Endodermal cell (in vitro differentiated cells): ENCODE measurements at regions not wholly inside any gene's neighbourhood (a gene's known extent, or its start where the extent isn't known, plus 50 kb on each side); places are given as distances from the start of the nearest gene placed in this dataset.

Source experiments
- DNase-seq: peaks from one replicate; pipeline ENCODE4 v3.0.0-alpha.2; 2017
- H3K27ac ChIP-seq: 2 replicates; pipeline ENCODE4 v1.5.1; 2013; ENCODE audit warnings: mild to moderate bottlenecking, low read depth, low read length, moderate library complexity
- H3K27me3 ChIP-seq: 2 replicates; pipeline ENCODE4 v1.6.1; 2013; ENCODE audit warnings: mild to moderate bottlenecking, low read length, moderate library complexity; ENCODE audit not compliant: insufficient read depth, control insufficient read depth, poor library complexity, severe bottlenecking
- H3K36me3 ChIP-seq: 2 replicates; pipeline ENCODE4 v1.7.0; 2013; ENCODE audit warnings: mild to moderate bottlenecking, low read length, moderate library complexity; ENCODE audit not compliant: control insufficient read depth, insufficient read depth
- H3K4me1 ChIP-seq: one replicate; pipeline ENCODE4 v1.7.0; 2013; ENCODE audit warnings: low read length; ENCODE audit not compliant: control insufficient read depth, insufficient read depth
- H3K4me3 ChIP-seq: 2 replicates; pipeline ENCODE4 v1.5.1; 2013; ENCODE audit warnings: mild to moderate bottlenecking, low read length, moderate library complexity
- H3K9ac ChIP-seq: 2 replicates; pipeline ENCODE4 v1.6.1; 2013; ENCODE audit warnings: mild to moderate bottlenecking, low read length, moderate library complexity; ENCODE audit not compliant: poor library complexity, severe bottlenecking; ENCODE audit errors: extremely low read depth
- H3K9me3 ChIP-seq: 2 replicates; pipeline ENCODE4 v1.6.1; 2013; ENCODE audit warnings: mild to moderate bottlenecking, low read length, moderate library complexity; ENCODE audit not compliant: control insufficient read depth
- H3K27ac Mint-ChIP-seq: 2 replicates; pipeline ENCODE4 v1.8.0; 2020; ENCODE audit warnings: mixed read lengths
- H3K27me3 Mint-ChIP-seq: 2 replicates; pipeline ENCODE4 v1.8.0; 2021; ENCODE audit warnings: mild to moderate bottlenecking, mixed read lengths; ENCODE audit not compliant: insufficient read depth
- H3K36me3 Mint-ChIP-seq: 2 replicates; pipeline ENCODE4 v1.8.0; 2020; ENCODE audit warnings: low read depth, mixed read lengths
- H3K4me1 Mint-ChIP-seq: 2 replicates; pipeline ENCODE4 v1.8.0; 2020; ENCODE audit warnings: mixed read lengths
- H3K4me3 Mint-ChIP-seq: 2 replicates; pipeline ENCODE4 v1.8.0; 2020; ENCODE audit warnings: mild to moderate bottlenecking, moderate library complexity, mixed read lengths
- H3K9me3 Mint-ChIP-seq: 2 replicates; pipeline ENCODE4 v1.8.0; 2020; ENCODE audit warnings: mild to moderate bottlenecking, mixed read lengths
- WGBS, 2 experiments: methylation state at CpG; one replicate each; pipeline versions ENCODE4 v1.1.5 to v1.1.7; 2013; ENCODE audit warnings: missing lambda C conversion rate in 2 of 2, mixed read lengths in 1 of 2; ENCODE audit not compliant: insufficient coverage in 1 of 2, insufficient read length in 1 of 2; 5-methylcytosine and 5-hydroxymethylcytosine counted together
- TF ChIP-seq, protein P1 (sequence below): fragments of 200-600 bp; sonication (generic); conservative IDR thresholded peaks from 2 replicates; pipeline ENCODE4 v1.5.0; 2021; ENCODE audit warnings: antibody characterized with exemption, mild to moderate bottlenecking

- TF ChIP-seq, protein P1, sequence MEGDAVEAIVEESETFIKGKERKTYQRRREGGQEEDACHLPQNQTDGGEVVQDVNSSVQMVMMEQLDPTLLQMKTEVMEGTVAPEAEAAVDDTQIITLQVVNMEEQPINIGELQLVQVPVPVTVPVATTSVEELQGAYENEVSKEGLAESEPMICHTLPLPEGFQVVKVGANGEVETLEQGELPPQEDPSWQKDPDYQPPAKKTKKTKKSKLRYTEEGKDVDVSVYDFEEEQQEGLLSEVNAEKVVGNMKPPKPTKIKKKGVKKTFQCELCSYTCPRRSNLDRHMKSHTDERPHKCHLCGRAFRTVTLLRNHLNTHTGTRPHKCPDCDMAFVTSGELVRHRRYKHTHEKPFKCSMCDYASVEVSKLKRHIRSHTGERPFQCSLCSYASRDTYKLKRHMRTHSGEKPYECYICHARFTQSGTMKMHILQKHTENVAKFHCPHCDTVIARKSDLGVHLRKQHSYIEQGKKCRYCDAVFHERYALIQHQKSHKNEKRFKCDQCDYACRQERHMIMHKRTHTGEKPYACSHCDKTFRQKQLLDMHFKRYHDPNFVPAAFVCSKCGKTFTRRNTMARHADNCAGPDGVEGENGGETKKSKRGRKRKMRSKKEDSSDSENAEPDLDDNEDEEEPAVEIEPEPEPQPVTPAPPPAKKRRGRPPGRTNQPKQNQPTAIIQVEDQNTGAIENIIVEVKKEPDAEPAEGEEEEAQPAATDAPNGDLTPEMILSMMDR, result no peak
- Histone ChIP-seq H3K4me1 (no peaks in the 10 kb centered on the region), H3K9ac (no peak overlapping the region), H3K9me3 (peaks cover 23% of the 10 kb centered on the region), H3K4me3 (no peak overlapping the region), H3K27ac (no peak overlapping the region), H3K27me3 (no peaks in the 10 kb centered on the region), H3K36me3 (no peaks in the 10 kb centered on the region)
- 87 to 96% methylated on average over 5 of the region's 5 CpGs for WGBS, 2 experiments
- peaks cover 26% of the 10 kb centered on the region for H3K9me3 Mint-ChIP-seq
- H3K4me3 Mint-ChIP-seq, result no peak overlapping the region
- no peak for DNase-seq
- peaks cover 10% of the 10 kb centered on the region for H3K36me3 Mint-ChIP-seq
- no peak overlapping the region for H3K27ac Mint-ChIP-seq
- H3K27me3 Mint-ChIP-seq, result no peaks in the 10 kb centered on the region
- H3K4me1 Mint-ChIP-seq, result peaks cover 32% of the 10 kb centered on the region
Observed at GRCh38 chr2:5007596-5007995, 684.6 kb upstream of the SOX11 start.

GRCh38 chr2:5019324-5019723 lies 672.9 kb upstream of the SOX11 start:
- no peak overlapping the region for H3K4me3 Mint-ChIP-seq
- H3K27ac Mint-ChIP-seq, result no peak overlapping the region
- H3K27me3 Mint-ChIP-seq, result no peaks in the 10 kb centered on the region
- no peak for DNase-seq
- no peaks in the 10 kb centered on the region for H3K36me3 Mint-ChIP-seq
- peaks cover 34% of the 10 kb centered on the region for H3K4me1 Mint-ChIP-seq
- Histone ChIP-seq H3K9me3 (peaks cover 11% of the 10 kb centered on the region), H3K4me1 (peaks cover 13% of the 10 kb centered on the region), H3K4me3 (no peak overlapping the region), H3K27me3 (no peaks in the 10 kb centered on the region), H3K36me3 (no peaks in the 10 kb centered on the region), H3K27ac (no peak overlapping the region), H3K9ac (no peak overlapping the region)
- 93 to 96% methylated on average over 5 of the region's 5 CpGs for WGBS, 2 experiments
- peaks cover 23% of the 10 kb centered on the region for H3K9me3 Mint-ChIP-seq
- TF ChIP-seq, protein P1, result no peak

- Histone ChIP-seq H3K9me3 (peaks cover 11% of the 10 kb centered on the region), H3K4me3 (no peak overlapping the region), H3K4me1 (peaks cover 10% of the 10 kb centered on the region), H3K27me3 (no peaks in the 10 kb centered on the region), H3K36me3 (no peaks in the 10 kb centered on the region), H3K27ac (no peak overlapping the region), H3K9ac (no peak overlapping the region)
- 87 to 90% methylated on average over 2 to 8 of the region's 8 CpGs for WGBS, 2 experiments
- Mint-ChIP-seq H3K27me3 (no peaks in the 10 kb centered on the region), H3K36me3 (no peaks in the 10 kb centered on the region), H3K9me3 (peaks cover 23% of the 10 kb centered on the region), H3K27ac (no peak overlapping the region), H3K4me1 (peaks cover 31% of the 10 kb centered on the region), H3K4me3 (no peak overlapping the region)
- no peak for DNase-seq
- TF ChIP-seq, protein P1, result no peak
Observed at GRCh38 chr2:5020116-5020875, 671.9 kb upstream of the SOX11 start.
